ENCODE measurements at regions not wholly inside any gene's neighbourhood (a gene's known extent, or its start where the extent isn't known, plus 50 kb on each side); places are given as distances from the start of the nearest gene placed in this dataset.

- Histone ChIP-seq H3K36me3 (ENCODE audit: control insufficient read depth, insufficient read depth, low read length) (no peaks in the 10 kb centered on the region), H3K9me1 (ENCODE audit: insufficient read depth, low read length) (no peaks in the 10 kb centered on the region), H3K14ac (replicated peaks; ENCODE audit: low read depth, low read length) (no peak overlapping the region), H3K9me3 (ENCODE audit: control insufficient read depth, insufficient read depth, low read length) (no peaks in the 10 kb centered on the region), H2AFZ (replicated peaks; ENCODE audit: low read length, poor library complexity) (no peak overlapping the region), H4K20me1 (ENCODE audit: insufficient read depth, low read length) (no peaks in the 10 kb centered on the region), H2AK5ac (ENCODE audit: low read depth, low read length) (no peak overlapping the region), H2BK15ac (ENCODE audit: low read depth, low read length) (no peak overlapping the region), H4K8ac (ENCODE audit: low read depth in 2 of 2, low read length in 2 of 2) (no peak overlapping the region), H2AK9ac (replicated peaks; ENCODE audit: low read depth, low read length, poor library complexity) (no peak overlapping the region), H3K4me1 (ENCODE audit: control insufficient read depth, insufficient read depth, low read length) (no peaks in the 10 kb centered on the region), H3K79me1 (ENCODE audit: low read depth in 1 of 2, low read length in 2 of 2) (no peaks in the 10 kb centered on the region), H2BK20ac (ENCODE audit: low read depth, low read length) (no peak overlapping the region), H3K56ac (ENCODE audit: extremely low read depth, insufficient read depth, low read length) (no peak overlapping the region), H2BK5ac (ENCODE audit: low read depth, low read length, poor library complexity, severe bottlenecking) (no peak overlapping the region), H4K91ac (ENCODE audit: insufficient read depth, low read depth, low read length) (no peak overlapping the region), H3K4me3 (ENCODE audit: insufficient read depth, low read depth, low read length) (no peak overlapping the region), H3K27ac (ENCODE audit: insufficient read depth, low read length) (no peak overlapping the region), H3K4ac (ENCODE audit: low read depth, low read length) (no peak overlapping the region), H3K4me2 (ENCODE audit: low read depth, low read length) (no peak overlapping the region), H3K9ac (ENCODE audit: low read depth, low read length) (no peak overlapping the region), H4K5ac (ENCODE audit: low read depth, low read length) (no peak overlapping the region), H2BK120ac (ENCODE audit: low read depth, low read length) (no peak overlapping the region), H3K23ac (ENCODE audit: low read depth, low read length) (no peak overlapping the region), H3K18ac (ENCODE audit: low read depth, low read length) (no peak overlapping the region), H3K27me3 (ENCODE audit: control insufficient read depth, insufficient read depth, low read length) (peaks cover 6% of the 10 kb centered on the region)
- no TSS peak for BruUV-seq (replicated peaks)
- dilution Hi-C loops (cut with HindIII; ENCODE audit: low sequenced_read_pairs, unreplicated experiment) = no loop called here
- TF ChIP-seq CTCF (conservative IDR thresholded peaks at IDR 0.05; ENCODE audit: low read depth, low read length) (no peak), RAD21 (IDR thresholded peaks at IDR 0.05; ENCODE audit: low read length) (no peak), FOS (IDR thresholded peaks at IDR 0.05; ENCODE audit: low read depth, low read length) (no peak), MAZ (IDR thresholded peaks at IDR 0.05; ENCODE audit: borderline replicate concordance, low read depth, low read length) (no peak), CHD1 (IDR thresholded peaks at IDR 0.05; ENCODE audit: low read depth, low read length) (no peak), MXI1 (IDR thresholded peaks at IDR 0.05; ENCODE audit: borderline replicate concordance, low read depth, low read length) (no peak), SMC3 (IDR thresholded peaks at IDR 0.05; ENCODE audit: low read depth, low read length) (no peak), USF2 (IDR thresholded peaks at IDR 0.05; ENCODE audit: low read depth, low read length) (no peak), BHLHE40 (IDR thresholded peaks at IDR 0.05; ENCODE audit: low read depth, low read length) (no peak), POLR2A (IDR thresholded peaks at IDR 0.05; ENCODE audit: low read depth, low read length) (no peak), NFE2L2 (IDR thresholded peaks at IDR 0.05; ENCODE audit: low read depth, low read length) (no peak), CEBPB (IDR thresholded peaks at IDR 0.05; ENCODE audit: low read depth, low read length) (no peak), MAFK (IDR thresholded peaks at IDR 0.05; ENCODE audit: low read depth, low read length) (no peak)
- intact Hi-C loops (cut with micrococcal nuclease) = no loop called here
- no peak for DNase-seq
- in situ Hi-C loops (cut with MboI; ENCODE audit: low sequenced_read_pairs) = no loop called here
- ChIA-PET CTCF (interaction anchor here (0.6 kb wide), 1 partner anchor 76 kb away, joined by 3 read pairs; no protein-coding TSS in a partner anchor), POLR2A (ENCODE audit: unreplicated experiment) (no interaction called here)
- 79% methylated on average over 3 of the region's 5 CpGs; no CpG with 5 or more reads in 1 of the 2 experiments for WGBS, 2 experiments (ENCODE audit: extremely low coverage in 2 of 2, insufficient read length in 1 of 2)
- ATAC-seq (ENCODE audit: low read depth) = no peak
These were observed 94.9 kb upstream of the PRSS1 start for GRCh38 chr7:142654398-142654797.
